ENCODE measurements at regions not wholly inside any gene's neighbourhood (a gene's known extent, or its start where the extent isn't known, plus 50 kb on each side); places are given as distances from the start of the nearest gene placed in this dataset.

DNA sequence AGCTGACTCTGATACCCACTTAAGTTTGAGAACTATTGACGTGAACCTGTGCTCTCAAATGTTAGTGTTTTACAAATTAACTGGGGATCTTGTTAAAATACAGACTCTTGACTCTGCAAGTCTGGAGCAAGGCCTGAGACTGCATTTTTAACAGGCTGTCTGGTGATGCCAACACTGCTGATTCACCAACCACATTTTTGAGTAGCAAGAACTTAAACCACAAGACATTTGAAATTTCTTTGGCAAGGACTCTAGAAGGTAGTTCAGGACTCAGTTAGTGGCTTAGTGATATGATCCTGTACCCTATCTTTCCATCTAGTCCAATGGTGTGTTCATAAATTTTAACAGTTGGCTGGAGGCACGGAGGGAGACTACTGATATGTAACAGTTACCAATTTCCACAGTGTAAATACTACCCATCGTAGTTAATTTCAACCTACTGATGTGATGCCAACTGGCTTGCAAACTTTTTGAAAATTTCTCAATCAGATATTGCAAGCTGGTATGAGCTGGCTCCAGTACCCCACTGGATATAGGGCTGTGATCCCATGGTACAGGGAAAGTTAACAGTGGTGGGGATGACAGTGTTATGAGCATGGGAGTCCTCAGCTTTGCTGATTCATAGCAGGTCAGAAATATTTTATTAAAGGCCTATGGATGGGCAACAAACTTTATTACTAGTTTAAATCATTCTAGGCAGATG, 255.1 kb downstream of the TBC1D4 start:
- in situ Hi-C loops (cut with MboI), result loop anchor here (25.0 kb wide), 1 partner anchor 1465 kb away; no protein-coding TSS in a partner anchor
- intact Hi-C loops (cut with micrococcal nuclease), result no loop called here

More for the DNA sequence above, 255.1 kb downstream of the TBC1D4 start:
- H3K27me3 ChIP-seq (ENCODE audit: control insufficient read depth in 2 of 2, insufficient read depth in 2 of 2, low read length in 2 of 2), result no peaks in the 10 kb centered on the region
- POLR2A ChIA-PET, result no interaction called here
- CTCF ChIA-PET (ENCODE audit: low intra/inter-chr PET ratio), result no interaction called here
- H3K27ac ChIP-seq (ENCODE audit: extremely low read depth, low read depth, low read length), result no peak overlapping the region
- no peak overlapping the region for H3K4me2 ChIP-seq (ENCODE audit: insufficient read depth, low read length)
- DNase-seq (ENCODE audit: extremely low read depth in 1 of 4, low spot score in 3 of 4), result no peak
- H3K9ac ChIP-seq (ENCODE audit: insufficient read depth in 1 of 2, low read depth in 2 of 2, low read length in 2 of 2), result no peak overlapping the region
- no peaks in the 10 kb centered on the region for H3K36me3 ChIP-seq (ENCODE audit: control insufficient read depth, insufficient read depth, low read length)
- H3K79me2 ChIP-seq (ENCODE audit: control insufficient read depth, insufficient read depth, low read length), result no peaks in the 10 kb centered on the region
- H3K4me1 ChIP-seq (replicated peaks in 1 of 2; ENCODE audit: control insufficient read depth in 2 of 2, insufficient read depth in 2 of 2, low read length in 2 of 2), result no peaks in the 10 kb centered on the region; a peak in 1 of 5 replicates
- H4K20me1 ChIP-seq (replicated peaks; ENCODE audit: control insufficient read depth, insufficient read depth, low read length), result no peaks in the 10 kb centered on the region
- peak overlapping the region; percentile 79 for H2AFZ ChIP-seq (ENCODE audit: low read depth, low read length)
- ATAC-seq, result no peak
- no TSS peak for BruUV-seq (replicated peaks)
- H3K9me1 ChIP-seq (ENCODE audit: control insufficient read depth, insufficient read depth, low read length), result no peaks in the 10 kb centered on the region
- WGBS (ENCODE audit: insufficient coverage, low coverage, missing lambda C conversion rate), result 36% methylated on average over 3 of the region's 3 CpGs
- no peaks in the 10 kb centered on the region for H3K9me3 ChIP-seq (replicated peaks; ENCODE audit: control insufficient read depth, insufficient read depth, low read depth, low read length)
- FAIRE-seq, result no peak
- TF ChIP-seq, protein P1, sequence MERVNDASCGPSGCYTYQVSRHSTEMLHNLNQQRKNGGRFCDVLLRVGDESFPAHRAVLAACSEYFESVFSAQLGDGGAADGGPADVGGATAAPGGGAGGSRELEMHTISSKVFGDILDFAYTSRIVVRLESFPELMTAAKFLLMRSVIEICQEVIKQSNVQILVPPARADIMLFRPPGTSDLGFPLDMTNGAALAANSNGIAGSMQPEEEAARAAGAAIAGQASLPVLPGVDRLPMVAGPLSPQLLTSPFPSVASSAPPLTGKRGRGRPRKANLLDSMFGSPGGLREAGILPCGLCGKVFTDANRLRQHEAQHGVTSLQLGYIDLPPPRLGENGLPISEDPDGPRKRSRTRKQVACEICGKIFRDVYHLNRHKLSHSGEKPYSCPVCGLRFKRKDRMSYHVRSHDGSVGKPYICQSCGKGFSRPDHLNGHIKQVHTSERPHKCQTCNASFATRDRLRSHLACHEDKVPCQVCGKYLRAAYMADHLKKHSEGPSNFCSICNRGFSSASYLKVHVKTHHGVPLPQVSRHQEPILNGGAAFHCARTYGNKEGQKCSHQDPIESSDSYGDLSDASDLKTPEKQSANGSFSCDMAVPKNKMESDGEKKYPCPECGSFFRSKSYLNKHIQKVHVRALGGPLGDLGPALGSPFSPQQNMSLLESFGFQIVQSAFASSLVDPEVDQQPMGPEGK (CRISPR knock-in tag; IDR thresholded peaks at IDR 0.05; ENCODE audit: borderline replicate concordance), result no peak
- TF ChIP-seq ELF2 (CRISPR knock-in tag; IDR thresholded peaks at IDR 0.05), result no peak
- TF ChIP-seq GATA2 (CRISPR knock-in tag; IDR thresholded peaks at IDR 0.05), result no peak
- no peak for TF ChIP-seq KAT7 (CRISPR knock-in tag; IDR thresholded peaks at IDR 0.05; ENCODE audit: borderline replicate concordance)
- TF ChIP-seq NR4A1 (CRISPR knock-in tag; IDR thresholded peaks at IDR 0.05), result no peak
- TF ChIP-seq NR4A1 (tag; IDR thresholded peaks at IDR 0.05), result no peak
- TF ChIP-seq ZNF766 (CRISPR knock-in tag; conservative IDR thresholded peaks at IDR 0.05), result no peak
- peak; percentile 24; the same call in 1 of the 2 replicates for TF ChIP-seq BACH1 (tag; IDR thresholded peaks at IDR 0.05)
- TF ChIP-seq, protein P2, sequence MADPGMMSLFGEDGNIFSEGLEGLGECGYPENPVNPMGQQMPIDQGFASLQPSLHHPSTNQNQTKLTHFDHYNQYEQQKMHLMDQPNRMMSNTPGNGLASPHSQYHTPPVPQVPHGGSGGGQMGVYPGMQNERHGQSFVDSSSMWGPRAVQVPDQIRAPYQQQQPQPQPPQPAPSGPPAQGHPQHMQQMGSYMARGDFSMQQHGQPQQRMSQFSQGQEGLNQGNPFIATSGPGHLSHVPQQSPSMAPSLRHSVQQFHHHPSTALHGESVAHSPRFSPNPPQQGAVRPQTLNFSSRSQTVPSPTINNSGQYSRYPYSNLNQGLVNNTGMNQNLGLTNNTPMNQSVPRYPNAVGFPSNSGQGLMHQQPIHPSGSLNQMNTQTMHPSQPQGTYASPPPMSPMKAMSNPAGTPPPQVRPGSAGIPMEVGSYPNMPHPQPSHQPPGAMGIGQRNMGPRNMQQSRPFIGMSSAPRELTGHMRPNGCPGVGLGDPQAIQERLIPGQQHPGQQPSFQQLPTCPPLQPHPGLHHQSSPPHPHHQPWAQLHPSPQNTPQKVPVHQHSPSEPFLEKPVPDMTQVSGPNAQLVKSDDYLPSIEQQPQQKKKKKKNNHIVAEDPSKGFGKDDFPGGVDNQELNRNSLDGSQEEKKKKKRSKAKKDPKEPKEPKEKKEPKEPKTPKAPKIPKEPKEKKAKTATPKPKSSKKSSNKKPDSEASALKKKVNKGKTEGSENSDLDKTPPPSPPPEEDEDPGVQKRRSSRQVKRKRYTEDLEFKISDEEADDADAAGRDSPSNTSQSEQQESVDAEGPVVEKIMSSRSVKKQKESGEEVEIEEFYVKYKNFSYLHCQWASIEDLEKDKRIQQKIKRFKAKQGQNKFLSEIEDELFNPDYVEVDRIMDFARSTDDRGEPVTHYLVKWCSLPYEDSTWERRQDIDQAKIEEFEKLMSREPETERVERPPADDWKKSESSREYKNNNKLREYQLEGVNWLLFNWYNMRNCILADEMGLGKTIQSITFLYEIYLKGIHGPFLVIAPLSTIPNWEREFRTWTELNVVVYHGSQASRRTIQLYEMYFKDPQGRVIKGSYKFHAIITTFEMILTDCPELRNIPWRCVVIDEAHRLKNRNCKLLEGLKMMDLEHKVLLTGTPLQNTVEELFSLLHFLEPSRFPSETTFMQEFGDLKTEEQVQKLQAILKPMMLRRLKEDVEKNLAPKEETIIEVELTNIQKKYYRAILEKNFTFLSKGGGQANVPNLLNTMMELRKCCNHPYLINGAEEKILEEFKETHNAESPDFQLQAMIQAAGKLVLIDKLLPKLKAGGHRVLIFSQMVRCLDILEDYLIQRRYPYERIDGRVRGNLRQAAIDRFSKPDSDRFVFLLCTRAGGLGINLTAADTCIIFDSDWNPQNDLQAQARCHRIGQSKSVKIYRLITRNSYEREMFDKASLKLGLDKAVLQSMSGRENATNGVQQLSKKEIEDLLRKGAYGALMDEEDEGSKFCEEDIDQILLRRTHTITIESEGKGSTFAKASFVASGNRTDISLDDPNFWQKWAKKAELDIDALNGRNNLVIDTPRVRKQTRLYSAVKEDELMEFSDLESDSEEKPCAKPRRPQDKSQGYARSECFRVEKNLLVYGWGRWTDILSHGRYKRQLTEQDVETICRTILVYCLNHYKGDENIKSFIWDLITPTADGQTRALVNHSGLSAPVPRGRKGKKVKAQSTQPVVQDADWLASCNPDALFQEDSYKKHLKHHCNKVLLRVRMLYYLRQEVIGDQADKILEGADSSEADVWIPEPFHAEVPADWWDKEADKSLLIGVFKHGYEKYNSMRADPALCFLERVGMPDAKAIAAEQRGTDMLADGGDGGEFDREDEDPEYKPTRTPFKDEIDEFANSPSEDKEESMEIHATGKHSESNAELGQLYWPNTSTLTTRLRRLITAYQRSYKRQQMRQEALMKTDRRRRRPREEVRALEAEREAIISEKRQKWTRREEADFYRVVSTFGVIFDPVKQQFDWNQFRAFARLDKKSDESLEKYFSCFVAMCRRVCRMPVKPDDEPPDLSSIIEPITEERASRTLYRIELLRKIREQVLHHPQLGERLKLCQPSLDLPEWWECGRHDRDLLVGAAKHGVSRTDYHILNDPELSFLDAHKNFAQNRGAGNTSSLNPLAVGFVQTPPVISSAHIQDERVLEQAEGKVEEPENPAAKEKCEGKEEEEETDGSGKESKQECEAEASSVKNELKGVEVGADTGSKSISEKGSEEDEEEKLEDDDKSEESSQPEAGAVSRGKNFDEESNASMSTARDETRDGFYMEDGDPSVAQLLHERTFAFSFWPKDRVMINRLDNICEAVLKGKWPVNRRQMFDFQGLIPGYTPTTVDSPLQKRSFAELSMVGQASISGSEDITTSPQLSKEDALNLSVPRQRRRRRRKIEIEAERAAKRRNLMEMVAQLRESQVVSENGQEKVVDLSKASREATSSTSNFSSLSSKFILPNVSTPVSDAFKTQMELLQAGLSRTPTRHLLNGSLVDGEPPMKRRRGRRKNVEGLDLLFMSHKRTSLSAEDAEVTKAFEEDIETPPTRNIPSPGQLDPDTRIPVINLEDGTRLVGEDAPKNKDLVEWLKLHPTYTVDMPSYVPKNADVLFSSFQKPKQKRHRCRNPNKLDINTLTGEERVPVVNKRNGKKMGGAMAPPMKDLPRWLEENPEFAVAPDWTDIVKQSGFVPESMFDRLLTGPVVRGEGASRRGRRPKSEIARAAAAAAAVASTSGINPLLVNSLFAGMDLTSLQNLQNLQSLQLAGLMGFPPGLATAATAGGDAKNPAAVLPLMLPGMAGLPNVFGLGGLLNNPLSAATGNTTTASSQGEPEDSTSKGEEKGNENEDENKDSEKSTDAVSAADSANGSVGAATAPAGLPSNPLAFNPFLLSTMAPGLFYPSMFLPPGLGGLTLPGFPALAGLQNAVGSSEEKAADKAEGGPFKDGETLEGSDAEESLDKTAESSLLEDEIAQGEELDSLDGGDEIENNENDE (IDR thresholded peaks at IDR 0.05; ENCODE audit: low read depth, low read length), result no peak
- H3K4me3 ChIP-seq, result no peak overlapping the region

All from K562 (cell line).